GM12878 (cell line): ENCODE measurements at regions not wholly inside any gene's neighbourhood (a gene's known extent, or its start where the extent isn't known, plus 50 kb on each side); places are given as distances from the start of the nearest gene placed in this dataset.

Experiments used
- ATAC-seq: fragments of 200-7000 bp; cut with Tn5 transposase; 3 replicates; pipeline ENCODE4 v1.9.1; 2020; ENCODE audit warnings: mild to moderate bottlenecking, moderate library complexity
- BruUV-seq: library from RNA; stranded (reverse); fragments of 400-500 nt; replicated peaks from 2 replicates; lab custom pipeline; 2021; lab: Mats Ljungman, UMichigan
- CTCF ChIA-PET: fragments of 300-600 bp; sonication (Branson Sonifier 250); formaldehyde crosslinking; extraction: SDS; loops from one replicate; lab custom pipeline; 2021; ENCODE audit warnings: inconsistent platforms; lab: Yijun Ruan, JAX
- POLR2A ChIA-PET: fragments of 350-600 bp; formaldehyde crosslinking; extraction: SDS; loops from one replicate; lab custom pipeline; 2021; ENCODE audit warnings: inconsistent platforms; lab: Charles Lee
- RAD21 ChIA-PET: fragments of 300-600 bp; sonication (Branson Sonifier 250); formaldehyde crosslinking; loops from one replicate; lab custom pipeline; 2023; ENCODE audit warnings: antibody characterized with exemption; ENCODE audit not compliant: unreplicated experiment; lab: Charles Lee
- SMC1A ChIA-PET: fragments of 300-600 bp; sonication (Branson Sonifier 250); formaldehyde crosslinking; loops from one replicate; lab custom pipeline; 2023; ENCODE audit not compliant: unreplicated experiment, uncharacterized antibody; lab: Charles Lee
- DNase-seq: peaks from one replicate; pipeline ENCODE4 v3.0.0-alpha.2; 2011; ENCODE audit warnings: low read depth, low spot score
- FAIRE-seq: peaks from 3 replicates; lab custom pipeline; 2011; peaks lifted over from hg19 to GRCh38; lab: Jason Lieb, UNC
- H2AFZ ChIP-seq: 2 replicates; pipeline ENCODE4 v1.6.0; 2011; ENCODE audit warnings: low read depth, low read length, control low read depth; ENCODE audit not compliant: control insufficient read depth
- H3K27ac ChIP-seq: 2 replicates; pipeline ENCODE4 v1.5.1; 2011; ENCODE audit warnings: control low read depth; ENCODE audit not compliant: control insufficient read depth, insufficient read depth
- H3K27me3 ChIP-seq, 2 experiments: replicated peaks in 1 of 2; 2 replicates each; pipeline versions ENCODE4 v1.6.0 to v1.6.1; 2011; ENCODE audit warnings: low read length in 1 of 2; ENCODE audit not compliant: control insufficient read depth in 2 of 2, insufficient read depth in 2 of 2
- H3K36me3 ChIP-seq, 2 experiments: 2 replicates each; pipeline ENCODE4 v1.5.1; 2011; ENCODE audit warnings: low read length in 1 of 2; ENCODE audit not compliant: control insufficient read depth in 2 of 2, insufficient read depth in 2 of 2
- H3K4me1 ChIP-seq: 2 replicates; pipeline ENCODE4 v1.6.1; 2011; ENCODE audit warnings: mild to moderate bottlenecking, low read length, moderate library complexity, mixed read lengths; ENCODE audit not compliant: control insufficient read depth, insufficient read depth
- H3K4me2 ChIP-seq: 2 replicates; pipeline ENCODE4 v1.6.0; 2011; ENCODE audit warnings: control low read depth; ENCODE audit not compliant: control insufficient read depth, insufficient read depth
- H3K4me3 ChIP-seq: fragments of 200-600 bp; sonication (generic); 2 replicates; pipeline ENCODE4 v1.5.1; 2016
- H3K79me2 ChIP-seq: 2 replicates; pipeline ENCODE4 v1.6.0; 2011; ENCODE audit warnings: low read length; ENCODE audit not compliant: control insufficient read depth, insufficient read depth
- H3K9ac ChIP-seq: 2 replicates; pipeline ENCODE4 v1.8.0; 2011; ENCODE audit warnings: low read length, control low read depth, mixed read lengths; ENCODE audit not compliant: control insufficient read depth, insufficient read depth
- H3K9me3 ChIP-seq: replicated peaks from 3 replicates; pipeline ENCODE4 v1.5.1; 2011; ENCODE audit warnings: mild to moderate bottlenecking, low read length; ENCODE audit not compliant: control insufficient read depth, insufficient read depth
- H4K20me1 ChIP-seq: 2 replicates; pipeline ENCODE4 v1.6.0; 2011; ENCODE audit not compliant: control insufficient read depth, insufficient read depth
- GABPA ChIP-seq: IDR thresholded peaks from 2 replicates; pipeline ENCODE4 v1.6.1; 2014; ENCODE audit warnings: antibody characterized with exemption, low read depth, mild to moderate bottlenecking, inconsistent platforms
- IRF4 ChIP-seq: IDR thresholded peaks from 2 replicates; pipeline ENCODE4 v1.6.1; 2011; ENCODE audit warnings: low read depth, low read length
- MAX ChIP-seq: IDR thresholded peaks from 2 replicates; pipeline ENCODE4 v1.6.1; 2012; ENCODE audit warnings: low read depth, low read length, improper control_type of control experiment
- MXI1 ChIP-seq: fragments of 150-350 bp; IDR thresholded peaks from 2 replicates; pipeline ENCODE4 v1.6.1; 2011; ENCODE audit warnings: low read depth, mild to moderate bottlenecking, inconsistent platforms, low read length, improper control_type of control experiment
- NBN ChIP-seq: fragments of 450-650 bp; IDR thresholded peaks from 2 replicates; pipeline ENCODE4 v1.6.1; 2016
- NFYA ChIP-seq: IDR thresholded peaks from 2 replicates; pipeline ENCODE4 v1.6.1; 2011; ENCODE audit warnings: low read depth, mild to moderate bottlenecking, low read length, improper control_type of control experiment, borderline replicate concordance
- NRF1 ChIP-seq: conservative IDR thresholded peaks from 2 replicates; pipeline ENCODE4 v1.6.1; 2011; ENCODE audit warnings: mild to moderate bottlenecking, low read depth, low read length, improper control_type of control experiment
- PML ChIP-seq: IDR thresholded peaks from 2 replicates; pipeline ENCODE4 v1.6.1; 2012; ENCODE audit warnings: low read length, inconsistent platforms
- POLR2A ChIP-seq: IDR thresholded peaks from 2 replicates; pipeline ENCODE4 v1.6.1; 2011; ENCODE audit warnings: low read depth, mild to moderate bottlenecking, low read length
- POLR2AphosphoS2 ChIP-seq: IDR thresholded peaks from 2 replicates; pipeline ENCODE4 v1.6.1; 2011; ENCODE audit warnings: low read depth, mild to moderate bottlenecking, low read length, improper control_type of control experiment, moderate library complexity
- RELB ChIP-seq: fragments of 450-650 bp; IDR thresholded peaks from 2 replicates; pipeline ENCODE4 v1.6.1; 2017; ENCODE audit warnings: low read depth, mild to moderate bottlenecking, moderate library complexity
- RFX5 ChIP-seq: IDR thresholded peaks from 2 replicates; pipeline ENCODE4 v1.6.1; 2011; ENCODE audit warnings: low read depth, low read length, improper control_type of control experiment
- SKIL ChIP-seq: fragments of 450-650 bp; IDR thresholded peaks from 2 replicates; pipeline ENCODE4 v1.6.1; 2017; ENCODE audit warnings: mild to moderate bottlenecking, low read depth, inconsistent platforms; ENCODE audit not compliant: poor library complexity, severe bottlenecking
- SMARCA5 ChIP-seq: fragments of 450-650 bp; IDR thresholded peaks from 2 replicates; pipeline ENCODE4 v1.6.1; 2017; ENCODE audit warnings: mild to moderate bottlenecking
- SPI1 ChIP-seq: IDR thresholded peaks from 2 replicates; pipeline ENCODE4 v1.6.1; 2011; ENCODE audit warnings: low read depth, mild to moderate bottlenecking, low read length, moderate library complexity, borderline replicate concordance; ENCODE audit not compliant: insufficient read depth
- YBX1 ChIP-seq: fragments of 450-650 bp; IDR thresholded peaks from 2 replicates; pipeline ENCODE4 v1.6.1; 2016; ENCODE audit warnings: antibody characterized with exemption
- WGBS: methylation state at CpG from one replicate; pipeline ENCODE4 v1.1.6; 2016; ENCODE audit warnings: low lambda C conversion rate; ENCODE audit not compliant: insufficient replicate concordance, insufficient coverage; ENCODE audit errors: missing lambda C conversion rate; 5-methylcytosine and 5-hydroxymethylcytosine counted together
- in situ Hi-C: fragments of 300-500 bp; cut with MboI; formaldehyde crosslinking; loops from 9 replicates; pipeline ENCODE4 v1.14.3; 2018; ENCODE audit warnings: mixed read lengths
- intact Hi-C: fragments of 100-400 bp; cut with micrococcal nuclease; formaldehyde crosslinking; loops from one replicate; pipeline ENCODE4 v1.14.2; 2022; ENCODE audit not compliant: unreplicated experiment

GRCh38 chr3:161427347-161427746 is 56.0 kb upstream of the SPTSSB start:
- CTCF ChIA-PET: interaction anchor here (1.2 to 2.0 kb wide), 3 partner anchors 19 to 330 kb away, joined by 3 to 11 read pairs (median 4); no protein-coding TSS in a partner anchor
- intact Hi-C loops: no loop called here
- TF ChIP-seq MXI1: no peak
- no peak for TF ChIP-seq SPI1
- TF ChIP-seq IRF4: no peak
- no peak for TF ChIP-seq RFX5
- TF ChIP-seq NBN: no peak
- TF ChIP-seq PML: no peak
- TF ChIP-seq SMARCA5: no peak

GRCh38 chr3:161426758-161427157 is 55.4 kb upstream of the SPTSSB start:
- H3K9me3 ChIP-seq: no peaks in the 10 kb centered on the region
- H3K4me1 ChIP-seq: no peaks in the 10 kb centered on the region
- DNase-seq: no peak
- H2AFZ ChIP-seq: no peak overlapping the region
- H3K36me3 ChIP-seq: no peaks in the 10 kb centered on the region
- ChIA-PET CTCF (interaction anchor here (0.7 to 1.6 kb wide), 4 partner anchors 19 to 470 kb away, joined by 3 to 4 read pairs (median 4); no protein-coding TSS in a partner anchor), SMC1A (no interaction called here), POLR2A (no interaction called here), RAD21 (interaction anchor here (0.7 kb wide), 1 partner anchor 122 kb away, joined by 3 read pairs; no protein-coding TSS in a partner anchor)
- H3K79me2 ChIP-seq: no peaks in the 10 kb centered on the region
- no peak for ATAC-seq
- no peak for FAIRE-seq
- no peaks in the 10 kb centered on the region for H4K20me1 ChIP-seq
- 29% methylated on average over 4 of the region's 4 CpGs for WGBS
- in situ Hi-C loops: loop anchor here (10.0 kb wide), 2 partner anchors 332 to 472 kb away; no protein-coding TSS in a partner anchor
- intact Hi-C loops: no loop called here
- no TSS peak for BruUV-seq
- H3K4me3 ChIP-seq: no peak overlapping the region
- H3K27me3 ChIP-seq: no peaks in the 10 kb centered on the region
- H3K4me2 ChIP-seq: no peak overlapping the region
- H3K27ac ChIP-seq: no peak overlapping the region
- H3K9ac ChIP-seq: no peak overlapping the region
- no peak for TF ChIP-seq POLR2AphosphoS2
- no peak for TF ChIP-seq POLR2A
- no peak for TF ChIP-seq SKIL
- TF ChIP-seq GABPA: no peak
- TF ChIP-seq NFYA: no peak
- no peak for TF ChIP-seq NRF1
- no peak for TF ChIP-seq RELB
- no peak for TF ChIP-seq MAX
- TF ChIP-seq YBX1: no peak

More at GRCh38 chr3:161427347-161427746, 56.0 kb upstream of the SPTSSB start:
- no peak for FAIRE-seq
- no peaks in the 10 kb centered on the region for H3K27me3 ChIP-seq
- in situ Hi-C loops: loop anchor here (10.0 kb wide), 2 partner anchors 333 to 473 kb away; no protein-coding TSS in a partner anchor
- no peaks in the 10 kb centered on the region for H3K4me1 ChIP-seq
- H3K4me3 ChIP-seq: no peak overlapping the region
- no peaks in the 10 kb centered on the region for H4K20me1 ChIP-seq
- BruUV-seq: no TSS peak
- no peak overlapping the region for H3K27ac ChIP-seq
- no peak for DNase-seq
- POLR2A ChIA-PET: no interaction called here
- no peak overlapping the region for H3K4me2 ChIP-seq
- WGBS: 0% methylated on average over 1 of the region's 1 CpG
- H3K9me3 ChIP-seq: no peaks in the 10 kb centered on the region
- no peaks in the 10 kb centered on the region for H3K79me2 ChIP-seq
- no peak for ATAC-seq
- no peak overlapping the region for H2AFZ ChIP-seq
- no peaks in the 10 kb centered on the region for H3K36me3 ChIP-seq
- RAD21 ChIA-PET: interaction anchor here (1.0 kb wide), 1 partner anchor 10 kb away, joined by 5 read pairs; no protein-coding TSS in a partner anchor
- no peak overlapping the region for H3K9ac ChIP-seq
- SMC1A ChIA-PET: interaction anchor here (1.2 kb wide), 1 partner anchor 57 kb away, joined by 4 read pairs; no protein-coding TSS in a partner anchor
